GM19468 (cell line): ENCODE measurements at regions not wholly inside any gene's neighbourhood (a gene's known extent, or its start where the extent isn't known, plus 50 kb on each side); places are given as distances from the start of the nearest gene placed in this dataset.

Experiments
- ATAC-seq: cut with Tn5 transposase; IDR thresholded peaks from one replicate; pipeline ENCODE4 v1.9.1; 2021; ENCODE audit warnings: mild to moderate bottlenecking, moderate library complexity, moderate number of reproducible peaks; ENCODE audit not compliant: unreplicated experiment; ENCODE audit errors: extremely low read depth

GRCh38 chr12:62103748-62104147 is 156.5 kb upstream of the USP15 start:
- ATAC-seq = no peak

GRCh38 chr12:62106547-62107185 is 153.5 kb upstream of the USP15 start:
- ATAC-seq = no peak

DNA sequence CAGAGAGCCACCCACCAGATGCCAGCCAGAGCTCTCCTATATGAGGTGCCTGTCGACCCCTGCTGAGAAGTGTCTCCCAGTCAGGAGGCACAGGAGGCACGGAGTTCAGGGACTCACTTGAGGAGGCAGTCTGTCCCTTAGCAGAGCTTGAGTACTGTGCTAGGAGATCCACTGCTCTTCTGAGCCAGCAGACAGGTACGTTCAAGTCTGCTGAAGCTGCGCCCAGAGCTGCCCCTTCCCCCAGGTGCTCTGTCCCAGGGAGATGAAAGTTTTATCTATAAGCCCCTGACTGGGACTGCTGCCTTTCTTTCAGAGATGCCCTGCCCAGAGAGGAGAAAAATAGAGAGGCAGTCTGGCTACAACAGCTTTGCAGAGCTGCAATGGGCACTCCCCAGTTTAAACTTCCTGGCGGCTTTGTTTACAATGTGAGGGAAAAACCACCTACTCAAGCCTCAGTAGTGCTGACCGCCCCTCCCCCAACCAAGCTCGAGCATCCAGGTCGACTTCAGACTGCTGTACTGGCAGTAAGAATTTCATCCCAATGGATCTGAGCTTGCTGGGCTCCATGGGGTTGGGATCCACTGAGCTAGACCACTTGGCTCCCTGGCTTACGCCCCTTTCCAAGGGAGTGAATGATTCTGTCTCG is 146.7 kb upstream of the USP15 start:
- no peak for ATAC-seq

DNA sequence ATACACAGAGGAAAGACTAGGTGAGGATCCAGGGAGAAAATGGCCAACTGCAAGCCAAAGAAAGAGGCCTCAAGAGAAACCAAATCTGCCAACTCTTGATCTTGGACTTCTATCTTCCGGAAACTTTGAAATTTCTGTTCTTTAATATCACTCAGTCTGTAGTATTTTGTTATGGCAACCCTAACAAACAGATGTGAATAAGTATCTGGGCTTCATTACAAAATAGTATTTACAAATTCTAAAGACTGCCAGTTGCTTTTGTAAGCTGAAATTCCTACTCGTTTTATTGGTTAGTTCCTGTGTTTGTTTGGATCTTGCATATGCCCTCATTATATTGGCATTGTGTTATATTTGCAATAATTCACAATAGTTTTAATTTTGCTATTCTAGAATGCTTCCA is 143.2 kb upstream of the USP15 start:
- no peak for ATAC-seq

GRCh38 chr12:62123721-62124203 is 136.4 kb upstream of the USP15 start:
- ATAC-seq = peak; percentile 49

DNA sequence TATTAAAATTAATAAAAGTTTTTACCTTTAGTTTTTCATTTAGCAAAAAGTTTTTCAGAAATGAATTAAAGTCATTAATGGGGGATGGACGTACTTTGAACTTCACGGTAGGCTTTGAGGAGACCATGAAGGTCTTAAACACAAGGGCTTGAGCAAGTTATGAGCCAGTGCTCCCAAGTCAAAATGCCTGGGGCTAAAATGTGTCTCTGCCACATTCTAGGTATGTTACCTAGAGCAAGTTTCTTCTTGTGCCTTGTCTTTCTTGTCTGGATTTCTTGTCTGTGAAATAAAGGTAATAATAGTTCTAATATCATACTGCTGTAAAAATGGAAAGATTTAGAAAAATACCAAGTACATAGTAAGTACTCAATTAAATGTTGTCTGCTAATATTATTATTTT is 132.7 kb upstream of the USP15 start:
- no peak for ATAC-seq

DNA sequence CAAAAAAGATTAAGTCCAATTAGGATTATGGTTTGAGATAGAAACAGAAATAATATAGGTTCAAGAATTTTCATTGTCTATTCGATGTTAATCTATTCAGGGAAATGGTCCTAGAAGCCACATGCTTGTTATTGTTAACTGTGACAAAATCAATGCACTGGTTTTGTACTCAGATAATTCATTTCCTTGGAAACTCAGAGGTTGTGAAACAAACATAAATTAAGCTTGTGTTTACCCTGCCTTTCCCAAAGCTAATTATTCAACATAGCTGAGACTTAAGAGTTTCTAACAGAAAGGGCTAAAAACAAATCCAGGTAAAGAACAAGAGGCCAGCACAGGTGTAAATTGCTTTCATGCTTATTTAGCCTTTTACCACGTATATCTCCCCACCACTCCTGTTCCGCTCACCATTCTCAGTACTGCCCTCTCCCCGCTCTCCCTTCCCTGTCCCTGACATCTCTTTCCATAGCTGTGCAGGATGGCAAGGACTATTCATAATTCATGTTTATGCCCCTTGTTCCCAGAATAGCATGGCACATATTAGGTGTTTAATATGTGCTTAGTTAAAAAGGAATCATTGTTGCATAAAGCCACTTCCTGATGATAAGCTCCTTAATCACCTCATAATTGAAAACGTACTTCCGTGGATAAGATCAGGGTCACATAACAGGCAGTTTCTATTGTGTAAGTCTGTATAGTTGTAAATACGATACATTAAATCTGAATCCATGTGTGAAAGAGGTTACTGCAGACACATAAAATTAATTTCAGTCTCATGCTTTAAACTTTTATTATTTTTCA is 131.8 kb upstream of the USP15 start:
- no peak for ATAC-seq

DNA sequence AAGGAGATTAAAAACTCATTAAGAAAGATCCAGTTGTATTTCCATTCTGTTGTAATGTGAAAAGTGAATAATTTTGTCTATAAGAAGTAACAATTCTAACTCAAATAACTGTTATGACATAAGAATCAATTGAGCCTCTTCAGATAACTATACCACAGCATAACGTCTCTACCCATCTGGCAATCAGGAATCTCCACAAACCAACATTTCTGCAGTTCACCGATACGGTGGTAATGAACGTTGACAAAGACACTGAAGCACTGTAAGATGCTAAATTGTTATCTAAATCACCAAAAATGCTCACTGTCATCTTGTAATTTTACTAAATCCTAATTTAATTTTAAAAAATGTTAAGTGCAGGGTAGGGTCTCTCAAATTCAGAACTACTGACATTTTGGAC is 130.9 kb upstream of the USP15 start:
- no peak for ATAC-seq

DNA sequence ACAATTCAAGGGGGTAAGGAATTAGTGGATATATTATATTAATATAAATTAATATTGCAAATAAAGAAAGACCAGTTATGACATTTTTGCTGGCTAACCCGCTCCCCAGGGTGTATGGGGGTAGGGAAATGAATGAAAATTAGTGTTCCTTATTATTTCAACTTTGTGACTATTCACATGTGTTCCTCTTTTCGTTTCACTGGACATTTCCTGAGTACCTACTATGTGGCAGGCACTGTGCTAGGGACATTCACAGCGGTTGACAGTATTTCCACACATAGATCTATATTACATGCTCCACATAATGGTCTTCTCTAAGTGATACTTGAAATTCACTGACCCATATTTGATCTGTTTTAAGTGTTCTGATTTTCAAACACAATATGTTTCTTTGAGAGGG is 129.8 kb upstream of the USP15 start:
- ATAC-seq = no peak

DNA sequence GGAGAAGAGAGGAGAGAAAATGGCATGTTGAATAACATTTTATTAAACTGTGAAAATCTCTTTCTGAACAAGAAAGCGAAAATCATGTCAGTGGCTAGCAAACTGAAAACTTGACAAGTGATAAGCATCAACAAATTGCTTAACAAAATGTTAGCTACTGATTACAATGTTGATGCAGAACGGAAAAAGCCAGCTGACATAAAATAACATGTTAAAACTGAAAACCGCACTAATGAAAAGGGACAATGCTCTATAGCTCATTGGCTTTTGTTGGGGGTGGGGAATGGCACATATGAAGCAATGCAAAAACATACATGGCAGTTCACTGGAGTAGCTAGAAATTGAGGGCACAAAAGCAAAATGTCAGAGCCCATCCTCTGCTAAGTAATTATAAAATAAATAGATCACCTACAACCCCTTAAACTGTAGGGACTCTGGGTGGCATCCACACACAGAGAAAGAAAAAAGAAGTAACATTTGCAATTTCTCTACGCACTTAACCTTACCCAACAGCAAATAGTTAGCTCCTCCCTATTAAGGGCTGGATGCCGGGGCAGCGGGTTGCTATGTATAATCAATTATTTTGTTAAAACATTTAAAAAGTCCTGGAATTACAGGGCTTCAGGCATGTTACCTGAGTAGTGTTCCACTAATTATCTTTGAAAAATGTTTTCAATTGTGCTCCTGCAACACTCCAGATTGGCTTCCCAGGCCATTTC is 129.2 kb upstream of the USP15 start:
- ATAC-seq = no peak

DNA sequence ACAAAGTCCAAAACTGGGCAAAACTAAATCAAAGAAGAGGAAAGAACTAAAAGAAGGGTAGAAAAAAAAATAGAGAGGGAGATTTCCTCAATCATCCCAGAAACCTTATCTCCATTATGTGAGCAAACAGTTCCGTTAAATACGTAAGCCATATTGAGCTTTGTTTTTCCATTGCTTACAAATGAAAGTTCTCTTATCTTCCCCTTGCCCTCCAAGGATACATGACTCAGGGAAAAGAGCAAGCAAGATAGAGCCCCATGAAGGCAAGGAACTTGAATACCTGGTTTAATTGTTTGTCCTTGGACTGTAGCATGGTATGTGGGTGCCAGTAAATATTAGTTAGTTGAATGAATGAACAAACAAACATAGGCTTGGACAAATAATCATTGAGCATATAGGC is 126.8 kb upstream of the USP15 start:
- no peak for ATAC-seq

DNA sequence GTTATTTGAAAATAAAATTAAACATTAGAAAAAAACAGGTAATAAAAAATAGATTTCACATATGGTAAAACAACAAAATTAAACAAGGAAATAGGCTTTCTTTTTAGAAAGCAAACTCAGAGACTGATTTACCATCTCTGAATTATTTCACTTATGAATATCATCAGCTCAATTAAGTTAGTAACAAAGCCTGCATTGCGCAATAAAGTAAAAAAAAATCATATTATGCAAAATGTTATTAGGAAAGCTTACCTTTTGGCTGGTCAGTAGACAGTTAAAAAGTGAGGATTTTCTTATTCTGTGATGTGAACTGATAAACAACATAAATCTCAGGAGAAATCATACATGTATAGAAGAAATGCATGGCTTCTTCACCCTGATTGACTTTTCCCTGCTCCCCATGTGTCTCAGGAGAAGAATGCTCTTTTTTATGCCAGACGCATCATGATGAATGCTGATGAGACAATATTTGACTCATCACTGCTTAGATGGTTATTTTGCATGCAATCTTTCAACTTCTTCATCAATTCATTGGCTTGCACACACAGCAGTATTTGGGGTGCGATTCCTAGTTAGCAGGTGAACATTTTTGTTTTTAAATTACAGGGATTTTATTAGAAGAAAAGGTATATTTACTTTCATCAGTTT is 124.5 kb upstream of the USP15 start:
- ATAC-seq = no peak

DNA sequence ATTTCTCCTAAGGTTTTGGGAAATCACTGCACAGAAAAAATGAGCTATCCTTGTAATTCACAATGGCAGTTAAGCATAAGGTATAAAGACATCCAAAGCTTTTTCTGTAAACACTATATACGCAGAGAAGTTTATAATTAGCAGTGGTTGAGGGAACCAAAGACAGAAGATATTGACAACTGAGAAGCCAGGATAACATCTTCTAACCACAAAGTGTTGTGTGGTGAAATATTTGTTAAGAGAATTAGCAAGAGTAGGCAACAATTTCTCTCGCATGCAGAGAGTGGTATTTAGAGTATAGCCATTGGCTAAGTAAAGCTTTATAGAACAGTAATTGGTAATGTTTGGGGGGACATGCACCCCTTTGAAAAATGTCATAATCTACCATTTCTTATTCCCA is 123.7 kb upstream of the USP15 start:
- no peak for ATAC-seq

DNA sequence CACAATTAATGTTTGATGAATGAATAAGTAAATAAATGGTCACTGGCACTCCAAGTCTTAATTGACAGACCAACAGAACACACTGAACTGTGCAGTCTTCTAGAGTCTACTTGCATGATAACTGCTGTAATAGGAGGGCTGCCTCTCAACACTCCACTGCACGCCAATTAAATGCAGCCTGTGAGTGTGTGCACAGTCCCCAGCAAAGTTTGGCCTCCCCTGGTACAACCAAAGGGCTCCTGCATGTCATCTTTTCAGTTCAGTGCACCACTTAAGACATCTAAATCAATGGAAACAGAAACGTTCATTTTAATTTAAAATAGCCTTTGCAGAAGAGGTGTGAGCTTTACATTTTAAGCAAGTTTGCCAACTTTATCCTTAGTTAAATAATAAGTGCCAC is 121.7 kb upstream of the USP15 start:
- ATAC-seq = no peak

DNA sequence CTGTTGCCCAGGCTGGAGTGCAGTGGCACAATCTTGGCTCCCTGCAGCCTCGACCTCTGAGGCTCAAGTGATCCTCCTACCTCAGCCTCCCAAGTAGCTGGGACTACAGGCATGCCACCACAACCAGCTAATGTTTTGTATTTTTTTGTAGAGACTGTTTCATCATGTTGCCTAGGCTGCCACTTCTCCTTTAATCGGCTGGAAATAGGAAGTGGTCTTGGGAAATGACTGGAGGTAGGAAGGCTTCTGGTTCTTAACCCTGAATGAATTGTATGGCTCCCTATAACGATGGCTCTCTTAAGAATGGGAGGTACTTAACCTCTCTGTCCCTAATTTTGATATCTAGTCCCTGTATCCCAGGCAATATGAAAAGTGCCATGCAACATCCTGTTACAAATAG is 113.9 kb upstream of the USP15 start:
- no peak for ATAC-seq

DNA sequence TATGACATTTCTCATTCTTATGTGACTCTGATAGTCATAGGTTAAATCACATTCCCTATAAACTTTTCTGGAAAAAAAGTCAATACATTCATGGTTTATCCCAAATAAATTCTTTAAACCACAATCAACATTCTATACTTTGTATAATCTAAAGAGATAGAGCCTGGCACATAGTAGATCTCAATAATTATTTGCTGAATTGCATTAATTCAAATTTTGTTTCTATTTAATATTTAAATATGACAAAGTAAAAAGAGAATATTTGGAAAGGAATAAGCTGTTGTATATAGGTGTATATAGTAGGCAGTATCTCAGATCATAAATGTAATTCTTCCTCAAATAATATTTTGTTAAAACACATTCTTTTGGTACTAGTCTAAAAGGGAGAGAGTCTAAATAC is 102.2 kb upstream of the USP15 start:
- no peak for ATAC-seq

GRCh38 chr12:62158461-62159360 is 101.5 kb upstream of the USP15 start:
- ATAC-seq = no peak

- ATAC-seq = no peak
These were observed 98.0 kb upstream of the USP15 start for GRCh38 chr12:62162214-62162613.

GRCh38 chr12:62163368-62163767 is 96.8 kb upstream of the USP15 start:
- no peak for ATAC-seq
